HPDE6-E6E7 (cell line): ENCODE measurements at regions not wholly inside any gene's neighbourhood (a gene's known extent, or its start where the extent isn't known, plus 50 kb on each side); places are given as distances from the start of the nearest gene placed in this dataset.
"Not testable (repeated sequence)": the region's sequence is repeated elsewhere in the genome, so short reads cannot be mapped to it uniquely, and the experiment has no call there.

Experiments
- DNase-seq: peaks from one replicate; pipeline ENCODE4 v3.0.0; 2011; ENCODE audit warnings: missing footprints; ENCODE audit errors: extremely low spot score

DNA sequence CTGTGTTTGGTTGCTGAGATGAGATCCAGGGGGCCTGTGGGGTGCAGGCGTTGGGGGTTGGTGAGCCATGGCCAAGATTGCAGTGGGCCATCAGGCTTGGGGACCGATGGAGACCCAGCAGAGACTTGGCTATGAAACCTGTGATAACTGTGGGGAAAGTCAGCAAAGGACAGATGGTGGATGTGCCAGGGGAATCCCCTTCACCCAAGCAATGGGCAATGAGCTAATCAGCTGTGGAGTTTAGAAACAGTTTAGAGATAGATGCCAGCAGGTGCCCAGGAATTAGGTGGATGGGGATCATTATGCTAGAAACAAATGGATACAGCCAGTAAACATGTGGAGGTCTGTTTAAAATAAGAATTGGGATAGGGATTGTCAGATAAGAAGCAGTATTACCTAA is 151.4 kb upstream of the FERD3L start:
- no peak for DNase-seq

DNA sequence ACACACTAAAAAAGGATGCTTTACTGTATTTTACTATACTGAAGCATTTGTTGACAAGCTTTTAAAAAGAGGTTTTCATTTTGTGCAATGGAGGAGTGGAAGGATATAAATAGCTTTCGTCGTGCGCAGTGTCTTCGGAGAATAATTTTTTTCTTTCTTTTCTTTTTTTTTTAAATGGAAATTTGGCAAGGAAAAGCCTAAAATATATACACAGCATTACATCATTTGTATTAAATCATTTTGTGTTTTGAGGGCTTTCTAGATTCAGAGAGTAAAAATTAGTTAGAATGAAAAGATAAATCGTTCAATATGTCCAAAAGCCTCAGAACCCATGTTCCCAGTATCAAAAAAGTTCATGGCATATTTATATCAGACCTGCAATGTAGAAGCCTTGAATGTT is 150.2 kb upstream of the FERD3L start:
- DNase-seq: no peak

DNA sequence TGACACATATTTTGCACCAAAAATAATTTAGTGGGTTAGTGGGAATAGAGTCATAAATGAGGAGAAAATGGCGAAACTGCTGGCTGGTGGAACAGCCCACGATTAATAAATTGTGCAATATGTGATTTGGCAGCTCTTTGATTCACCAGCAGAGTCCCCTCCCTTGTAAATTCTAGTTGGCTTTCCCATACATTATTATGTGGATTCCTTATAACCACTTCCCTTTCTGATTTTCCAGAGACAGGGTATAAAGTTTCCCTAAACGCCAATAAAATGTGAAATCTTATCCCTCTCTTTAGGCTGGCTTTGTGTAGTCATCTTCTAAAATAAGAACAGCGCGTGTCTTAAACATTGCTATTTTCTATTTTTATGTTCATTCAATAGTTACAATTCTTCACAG is 149.4 kb upstream of the FERD3L start:
- no peak for DNase-seq

- DNase-seq: no peak
These were observed 148.2 kb upstream of the FERD3L start for GRCh38 chr7:19293431-19293830.

DNA sequence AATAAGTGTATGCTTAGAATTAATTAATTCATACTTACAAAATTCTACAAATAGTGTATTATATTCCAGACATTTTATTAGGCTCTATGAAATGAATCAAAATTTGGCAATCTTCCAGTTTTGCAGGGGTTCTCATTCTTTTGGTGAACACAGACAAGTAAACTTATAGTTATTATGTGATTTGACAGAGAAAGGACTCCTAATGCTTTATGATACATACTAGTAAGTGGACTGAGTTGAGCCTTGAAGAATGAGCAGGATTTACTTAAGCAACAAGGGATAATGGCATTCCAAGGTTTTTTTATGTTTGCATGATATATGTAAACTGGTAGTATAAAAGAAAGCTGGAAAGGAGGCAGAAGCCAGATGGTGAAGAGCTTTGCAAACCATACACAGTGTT is 145.7 kb upstream of the FERD3L start:
- DNase-seq: no peak

GRCh38 chr7:19290066-19290465 is 144.8 kb upstream of the FERD3L start:
- no peak for DNase-seq

GRCh38 chr7:19284596-19285300 is 139.5 kb upstream of the FERD3L start:
- DNase-seq: no peak

- DNase-seq: no peak
These were observed 138.9 kb upstream of the FERD3L start for GRCh38 chr7:19284136-19284535.

DNA sequence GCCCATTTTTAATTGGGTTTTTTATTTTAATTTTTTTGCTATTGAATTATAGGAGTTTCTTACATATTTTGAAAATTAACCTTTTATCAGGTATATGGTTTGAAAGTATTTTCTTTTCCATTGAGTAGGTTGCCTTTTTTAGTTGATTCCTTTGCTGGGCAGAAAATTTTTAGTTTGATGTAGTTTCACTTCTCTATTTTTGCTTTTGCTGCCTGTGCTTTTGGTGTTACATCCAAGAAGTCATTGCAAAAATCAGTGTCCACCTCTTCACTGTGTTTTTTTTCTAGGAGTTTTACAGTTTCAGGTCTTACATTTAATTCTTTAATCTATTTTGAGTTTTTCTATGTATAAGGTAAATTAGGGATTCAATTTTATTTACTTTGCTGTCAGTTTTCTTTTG is 129.8 kb upstream of the FERD3L start:
- no peak for DNase-seq

GRCh38 chr7:19272329-19272728 is 127.1 kb upstream of the FERD3L start:
- not testable (repeated sequence) for DNase-seq

- no peak for DNase-seq
These were observed 124.1 kb upstream of the FERD3L start for GRCh38 chr7:19269301-19269700.

GRCh38 chr7:19268737-19269136 is 123.5 kb upstream of the FERD3L start:
- DNase-seq: no peak

DNA sequence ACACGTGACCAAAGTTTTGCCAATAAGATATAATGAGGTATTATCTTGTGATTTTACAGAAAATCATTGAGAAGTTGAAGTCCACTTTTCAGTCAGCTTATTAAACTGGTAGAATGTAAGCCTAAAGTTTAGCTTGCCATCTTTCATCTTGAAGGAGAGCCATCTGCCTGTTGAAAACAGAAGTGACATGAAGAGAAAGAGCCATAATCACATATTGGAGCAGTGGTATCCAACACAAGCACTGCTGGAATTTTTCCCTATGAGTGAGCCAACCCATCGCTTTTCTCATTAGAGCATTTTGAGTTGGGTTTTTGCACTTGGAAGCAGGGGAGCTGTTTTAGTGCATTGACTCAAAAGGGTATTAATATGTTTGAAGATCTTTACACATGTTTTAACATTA is 117.6 kb upstream of the FERD3L start:
- DNase-seq: no peak

- DNase-seq: no peak
These were observed 104.1 kb upstream of the FERD3L start for GRCh38 chr7:19249281-19249680.

- DNase-seq: no peak
These were observed 103.5 kb upstream of the FERD3L start for GRCh38 chr7:19248681-19249080.

GRCh38 chr7:19248115-19248514 is 102.9 kb upstream of the FERD3L start:
- no peak for DNase-seq

GRCh38 chr7:19247017-19247416 is 101.8 kb upstream of the FERD3L start:
- DNase-seq: no peak

GRCh38 chr7:19242246-19242645 is 97.0 kb upstream of the FERD3L start:
- no peak for DNase-seq

DNA sequence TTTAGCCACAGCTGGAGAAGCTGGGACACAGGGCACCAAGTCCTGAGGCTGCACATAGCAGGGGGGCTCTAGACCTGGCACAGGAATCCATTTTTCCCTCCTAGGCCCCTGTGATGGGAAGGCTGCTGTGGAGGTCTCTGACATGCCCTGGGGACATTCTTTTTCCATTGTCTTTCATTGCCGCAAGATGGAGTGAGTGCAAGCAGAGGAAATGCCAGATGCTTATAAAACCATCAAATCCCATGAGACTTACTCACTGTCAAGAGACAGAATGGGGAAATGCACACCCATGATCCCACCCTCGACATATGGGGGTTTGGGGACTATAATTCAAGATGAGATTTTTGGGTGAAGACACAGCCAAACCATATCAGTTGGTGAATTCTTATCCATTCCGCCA is 94.7 kb upstream of the FERD3L start:
- DNase-seq: no peak

GRCh38 chr7:19235680-19236079 is 90.5 kb upstream of the FERD3L start:
- DNase-seq: no peak

DNA sequence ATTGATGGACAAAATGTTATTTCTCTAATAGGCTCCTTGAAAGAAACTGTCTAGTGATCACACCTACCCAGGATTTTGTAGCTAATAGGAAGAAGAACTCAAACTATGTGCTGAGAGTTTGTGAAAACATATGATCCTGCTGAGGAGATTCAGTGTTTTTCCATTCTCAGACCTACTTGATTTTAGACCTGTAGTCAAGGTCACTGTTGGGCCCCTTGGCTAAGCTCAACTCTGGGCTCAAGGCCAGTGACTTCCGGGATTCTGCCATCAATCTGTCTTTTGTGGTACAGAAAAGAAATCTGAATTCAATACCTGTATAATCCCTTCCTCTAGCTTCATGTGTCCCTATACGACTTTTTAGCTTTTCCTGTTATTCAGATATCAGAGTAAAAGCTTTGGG is 79.7 kb upstream of the FERD3L start:
- DNase-seq: no peak

DNA sequence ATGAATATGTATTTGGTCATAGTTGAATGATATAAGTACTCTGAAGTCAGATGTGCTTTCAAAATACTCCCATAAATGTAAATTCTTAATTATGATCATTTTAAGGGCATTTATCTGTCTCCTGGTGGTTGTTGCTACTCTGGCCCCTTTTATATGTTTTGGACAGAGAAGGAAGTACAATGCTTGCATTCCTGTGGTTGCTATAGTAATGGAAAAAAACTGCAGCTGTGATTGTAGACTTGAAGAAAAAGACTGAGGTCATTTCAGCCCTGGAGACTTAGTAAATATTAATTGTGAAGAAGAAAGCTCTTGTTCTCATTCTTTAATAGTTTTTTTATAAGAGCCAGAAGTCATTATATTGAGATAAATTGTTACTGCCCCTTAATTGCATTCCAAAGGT is 70.2 kb upstream of the FERD3L start:
- no peak for DNase-seq

- DNase-seq: no peak
These were observed 68.5 kb upstream of the FERD3L start for GRCh38 chr7:19213746-19214145.

- DNase-seq: no peak
These were observed 65.7 kb upstream of the FERD3L start for GRCh38 chr7:19210893-19211413.
